ENCODE measurements at regions not wholly inside any gene's neighbourhood (a gene's known extent, or its start where the extent isn't known, plus 50 kb on each side); places are given as distances from the start of the nearest gene placed in this dataset.

DNA sequence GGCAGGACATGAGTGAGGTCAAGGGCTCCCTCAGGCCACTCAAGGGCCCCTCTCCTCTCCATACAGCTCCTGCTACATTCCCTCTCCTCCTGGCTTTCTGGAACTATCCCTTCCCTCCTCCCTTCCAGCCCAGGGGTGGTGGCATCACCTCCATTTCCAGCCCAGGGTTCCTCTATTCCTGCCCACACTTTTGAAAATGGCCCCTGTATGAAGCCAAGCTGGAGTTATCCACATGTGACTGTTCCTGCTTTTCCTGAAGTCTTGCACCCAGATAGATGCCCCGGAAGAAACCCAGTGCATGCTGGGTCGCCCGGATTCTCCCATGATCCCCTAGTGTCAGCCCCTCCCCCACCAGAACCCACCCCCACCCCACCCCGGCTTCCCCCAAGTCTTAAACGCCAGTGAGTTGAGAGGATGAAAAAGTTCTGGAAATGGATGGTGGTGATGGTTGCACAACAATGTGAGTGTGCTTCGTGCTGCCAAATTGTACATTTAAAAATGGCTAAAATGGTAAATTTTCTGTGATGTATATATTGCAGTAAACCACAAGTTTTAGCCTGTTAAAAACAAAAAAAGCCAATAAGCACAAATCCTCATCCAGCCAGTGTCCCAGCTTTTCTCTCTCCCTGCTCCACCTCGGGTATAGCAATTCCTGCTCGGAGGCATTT is 136.9 kb downstream of the SCARB1 start:
- Histone ChIP-seq H3K79me2 (ENCODE audit: insufficient read depth, low read length) (no peaks in the 10 kb centered on the region), H3K36me3 (ENCODE audit: insufficient read depth, low read length) (no peaks in the 10 kb centered on the region), H2AFZ (ENCODE audit: low read depth, low read length) (peak overlapping the region; percentile 70), H3K9me3 (ENCODE audit: insufficient read depth, low read depth, low read length) (no peaks in the 10 kb centered on the region), H3K27ac (ENCODE audit: low read depth, low read length) (no peak overlapping the region), H3K27me3 (ENCODE audit: insufficient read depth, low read length) (no peaks in the 10 kb centered on the region), H3K4me1 (ENCODE audit: insufficient read depth, low read length) (peaks cover 24% of the 10 kb centered on the region), H3K9ac (ENCODE audit: low read length) (no peak overlapping the region), H3K4me3 (ENCODE audit: insufficient read depth, low read depth, low read length) (no peak overlapping the region), H4K20me1 (ENCODE audit: insufficient read depth, low read length) (no peaks in the 10 kb centered on the region), H3K4me2 (ENCODE audit: low read length) (peak overlapping the region; percentile 60)
- Mint-ChIP-seq H3K4me1 (ENCODE audit: low read depth, unreplicated experiment) (peaks cover 15% of the 10 kb centered on the region), H3K27me3 (ENCODE audit: low read depth, unreplicated experiment) (no peaks in the 10 kb centered on the region), H3K4me3 (ENCODE audit: unreplicated experiment) (no peak overlapping the region), H3K9me3 (ENCODE audit: unreplicated experiment) (peaks cover 10% of the 10 kb centered on the region), H3K27ac (ENCODE audit: unreplicated experiment) (no peak overlapping the region), H3K36me3 (ENCODE audit: low read depth, unreplicated experiment) (peaks cover 6% of the 10 kb centered on the region)
- TF ChIP-seq CTCF (IDR thresholded peaks at IDR 0.05; ENCODE audit: insufficient read depth, low read depth, low read length) (no peak), EZH2 (IDR thresholded peaks at IDR 0.05; ENCODE audit: insufficient read depth, low read length) (no peak)
- FAIRE-seq: no peak
- DNase-seq (ENCODE audit: low read depth): no peak

GRCh38 chr12:124725597-124726237 is 137.9 kb downstream of the SCARB1 start:
- no peak overlapping the region for H3K4me3 Mint-ChIP-seq (ENCODE audit: unreplicated experiment)
- H3K27ac Mint-ChIP-seq (ENCODE audit: unreplicated experiment): no peak overlapping the region
- Histone ChIP-seq H3K79me2 (ENCODE audit: insufficient read depth, low read length) (no peaks in the 10 kb centered on the region), H3K27me3 (ENCODE audit: insufficient read depth, low read length) (no peaks in the 10 kb centered on the region), H3K4me1 (ENCODE audit: insufficient read depth, low read length) (peaks cover 29% of the 10 kb centered on the region), H2AFZ (ENCODE audit: low read depth, low read length) (no peak overlapping the region), H3K27ac (ENCODE audit: low read depth, low read length) (no peak overlapping the region), H3K9me3 (ENCODE audit: insufficient read depth, low read depth, low read length) (no peaks in the 10 kb centered on the region), H3K9ac (ENCODE audit: low read length) (no peak overlapping the region), H3K4me2 (ENCODE audit: low read length) (no peak overlapping the region), H3K36me3 (ENCODE audit: insufficient read depth, low read length) (no peaks in the 10 kb centered on the region), H4K20me1 (ENCODE audit: insufficient read depth, low read length) (no peaks in the 10 kb centered on the region), H3K4me3 (ENCODE audit: insufficient read depth, low read depth, low read length) (no peak overlapping the region)
- peaks cover 6% of the 10 kb centered on the region for H3K36me3 Mint-ChIP-seq (ENCODE audit: low read depth, unreplicated experiment)
- FAIRE-seq (no peak), DNase-seq (ENCODE audit: low read depth) (no peak)
- H3K9me3 Mint-ChIP-seq (ENCODE audit: unreplicated experiment): peaks cover 7% of the 10 kb centered on the region
- H3K27me3 Mint-ChIP-seq (ENCODE audit: low read depth, unreplicated experiment): no peaks in the 10 kb centered on the region
- H3K4me1 Mint-ChIP-seq (ENCODE audit: low read depth, unreplicated experiment): peaks cover 19% of the 10 kb centered on the region
- TF ChIP-seq EZH2 (IDR thresholded peaks at IDR 0.05; ENCODE audit: insufficient read depth, low read length) (no peak), CTCF (IDR thresholded peaks at IDR 0.05; ENCODE audit: insufficient read depth, low read depth, low read length) (no peak)

GRCh38 chr12:124725099-124725498 is 138.6 kb downstream of the SCARB1 start:
- TF ChIP-seq EZH2 (IDR thresholded peaks at IDR 0.05; ENCODE audit: insufficient read depth, low read length) (no peak), CTCF (IDR thresholded peaks at IDR 0.05; ENCODE audit: insufficient read depth, low read depth, low read length) (no peak)
- Histone ChIP-seq H3K4me1 (ENCODE audit: insufficient read depth, low read length) (peaks cover 29% of the 10 kb centered on the region), H3K79me2 (ENCODE audit: insufficient read depth, low read length) (no peaks in the 10 kb centered on the region), H2AFZ (ENCODE audit: low read depth, low read length) (no peak overlapping the region), H3K27me3 (ENCODE audit: insufficient read depth, low read length) (no peaks in the 10 kb centered on the region), H4K20me1 (ENCODE audit: insufficient read depth, low read length) (no peaks in the 10 kb centered on the region), H3K9ac (ENCODE audit: low read length) (no peak overlapping the region), H3K4me3 (ENCODE audit: insufficient read depth, low read depth, low read length) (no peak overlapping the region), H3K27ac (ENCODE audit: low read depth, low read length) (no peak overlapping the region), H3K4me2 (ENCODE audit: low read length) (no peak overlapping the region), H3K9me3 (ENCODE audit: insufficient read depth, low read depth, low read length) (no peaks in the 10 kb centered on the region), H3K36me3 (ENCODE audit: insufficient read depth, low read length) (no peaks in the 10 kb centered on the region)
- H3K27ac Mint-ChIP-seq (ENCODE audit: unreplicated experiment): no peak overlapping the region
- H3K4me1 Mint-ChIP-seq (ENCODE audit: low read depth, unreplicated experiment): peaks cover 17% of the 10 kb centered on the region
- no peaks in the 10 kb centered on the region for H3K27me3 Mint-ChIP-seq (ENCODE audit: low read depth, unreplicated experiment)
- H3K4me3 Mint-ChIP-seq (ENCODE audit: unreplicated experiment): no peak overlapping the region
- peaks cover 2% of the 10 kb centered on the region for H3K36me3 Mint-ChIP-seq (ENCODE audit: low read depth, unreplicated experiment)
- H3K9me3 Mint-ChIP-seq (ENCODE audit: unreplicated experiment): peaks cover 5% of the 10 kb centered on the region
- FAIRE-seq: no peak
- no peak for DNase-seq (ENCODE audit: low read depth)
